BJ (cell line): ENCODE measurements at regions not wholly inside any gene's neighbourhood (a gene's known extent, or its start where the extent isn't known, plus 50 kb on each side); places are given as distances from the start of the nearest gene placed in this dataset.

Experiments used
- CTCF ChIA-PET: fragments of 350-600 bp; formaldehyde crosslinking; extraction: SDS; loops from one replicate; lab custom pipeline; 2021; ENCODE audit warnings: antibody characterized with exemption, inconsistent platforms; lab: Yijun Ruan, JAX
- POLR2A ChIA-PET: fragments of 300-600 bp; sonication (Branson Sonifier 250); formaldehyde crosslinking; extraction: SDS; loops from one replicate; lab custom pipeline; 2021; ENCODE audit warnings: antibody characterized with exemption; lab: Charles Lee
- DNase-seq: peaks from one replicate; pipeline ENCODE4 v3.0.0-alpha.2; 2011; ENCODE audit warnings: low read depth
- H3K27me3 ChIP-seq: 2 replicates; pipeline ENCODE4 v1.6.0; 2011; ENCODE audit warnings: low read length; ENCODE audit not compliant: control insufficient read depth, insufficient read depth
- H3K36me3 ChIP-seq: 2 replicates; pipeline ENCODE4 v1.5.1; 2011; ENCODE audit warnings: low read length; ENCODE audit not compliant: control insufficient read depth, insufficient read depth
- H3K4me3 ChIP-seq: 2 replicates; pipeline ENCODE4 v1.5.1; 2011; ENCODE audit warnings: low read depth, mild to moderate bottlenecking, control low read depth, low read length
- TF ChIP-seq, protein P1 (sequence below): IDR thresholded peaks from 2 replicates; pipeline ENCODE4 v1.5.1; 2011; ENCODE audit warnings: low read depth, mild to moderate bottlenecking, control low read depth, inconsistent platforms, low read length, moderate library complexity; ENCODE audit not compliant: insufficient read depth

DNA sequence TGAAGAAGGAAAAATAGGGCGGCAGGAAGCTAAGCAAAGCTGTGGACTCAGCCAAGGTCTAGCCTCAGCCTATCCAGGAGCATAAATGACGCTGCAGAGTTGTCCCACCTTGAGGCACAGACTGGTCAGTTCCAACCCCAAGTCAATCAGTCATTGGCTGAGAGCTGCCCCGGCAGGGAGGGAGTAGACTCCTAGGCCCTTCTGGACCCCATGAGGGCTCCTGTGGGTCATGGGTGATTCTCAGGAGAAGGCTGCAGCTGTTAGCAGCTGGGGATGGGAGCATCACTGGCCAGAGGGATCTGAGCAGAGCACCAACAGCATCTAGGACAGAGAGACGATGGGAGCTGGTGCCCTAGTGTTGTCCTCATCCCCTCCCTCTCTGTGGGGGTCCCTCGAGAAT, 51.8 kb upstream of the ESRRB start:
- no peak for DNase-seq
- peaks cover 4% of the 10 kb centered on the region for H3K27me3 ChIP-seq
- H3K4me3 ChIP-seq, result no peak overlapping the region
- H3K36me3 ChIP-seq, result no peaks in the 10 kb centered on the region
- TF ChIP-seq, protein P1, sequence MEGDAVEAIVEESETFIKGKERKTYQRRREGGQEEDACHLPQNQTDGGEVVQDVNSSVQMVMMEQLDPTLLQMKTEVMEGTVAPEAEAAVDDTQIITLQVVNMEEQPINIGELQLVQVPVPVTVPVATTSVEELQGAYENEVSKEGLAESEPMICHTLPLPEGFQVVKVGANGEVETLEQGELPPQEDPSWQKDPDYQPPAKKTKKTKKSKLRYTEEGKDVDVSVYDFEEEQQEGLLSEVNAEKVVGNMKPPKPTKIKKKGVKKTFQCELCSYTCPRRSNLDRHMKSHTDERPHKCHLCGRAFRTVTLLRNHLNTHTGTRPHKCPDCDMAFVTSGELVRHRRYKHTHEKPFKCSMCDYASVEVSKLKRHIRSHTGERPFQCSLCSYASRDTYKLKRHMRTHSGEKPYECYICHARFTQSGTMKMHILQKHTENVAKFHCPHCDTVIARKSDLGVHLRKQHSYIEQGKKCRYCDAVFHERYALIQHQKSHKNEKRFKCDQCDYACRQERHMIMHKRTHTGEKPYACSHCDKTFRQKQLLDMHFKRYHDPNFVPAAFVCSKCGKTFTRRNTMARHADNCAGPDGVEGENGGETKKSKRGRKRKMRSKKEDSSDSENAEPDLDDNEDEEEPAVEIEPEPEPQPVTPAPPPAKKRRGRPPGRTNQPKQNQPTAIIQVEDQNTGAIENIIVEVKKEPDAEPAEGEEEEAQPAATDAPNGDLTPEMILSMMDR, result no peak
- CTCF ChIA-PET, result interaction anchor here (1.3 kb wide), 1 partner anchor 27 kb away, joined by 6 read pairs; no protein-coding TSS in a partner anchor
- POLR2A ChIA-PET, result no interaction called here
